Kidney (tissue), 13 donors: ENCODE measurements at regions not wholly inside any gene's neighbourhood (a gene's known extent, or its start where the extent isn't known, plus 50 kb on each side); places are given as distances from the start of the nearest gene placed in this dataset.

Experiments
- DNase-seq, 5 donors: peaks; one replicate each; pipeline ENCODE4 v3.0.0-alpha.2; 2013 to 2020
- FAIRE-seq: peaks from 2 replicates; lab custom pipeline; 2012; peaks lifted over from hg19 to GRCh38; lab: Jason Lieb, UNC
- H3K27ac ChIP-seq, 2 donors: one replicate each; pipeline ENCODE4 v1.7.0; 2013; ENCODE audit warnings: low read depth in 2 of 2, low read length in 2 of 2, inconsistent platforms in 1 of 2
- H3K27me3 ChIP-seq: one replicate; pipeline ENCODE4 v1.7.1; 2013; ENCODE audit warnings: low read length, inconsistent platforms; ENCODE audit not compliant: control insufficient read depth, insufficient read depth
- H3K36me3 ChIP-seq, 3 donors: one replicate each; pipeline versions ENCODE4 v1.7.0 to v1.7.1; 2013; ENCODE audit warnings: low read length in 3 of 3, control low read depth in 1 of 3, inconsistent platforms in 1 of 3; ENCODE audit not compliant: insufficient read depth in 3 of 3, control insufficient read depth in 2 of 3
- H3K4me1 ChIP-seq, 3 donors: one replicate each; pipeline versions ENCODE4 v1.7.0 to v1.7.1; 2013; ENCODE audit warnings: low read length in 3 of 3, inconsistent platforms in 1 of 3, low read depth in 1 of 3; ENCODE audit not compliant: control insufficient read depth in 2 of 3, insufficient read depth in 2 of 3
- H3K4me3 ChIP-seq, 3 donors: one replicate each; pipeline versions ENCODE4 v1.7.0 to v1.8.1; 2013; ENCODE audit warnings: low read length in 3 of 3, control low read depth in 1 of 3, inconsistent platforms in 1 of 3
- H3K9ac ChIP-seq, 3 donors: one replicate each; pipeline versions ENCODE4 v1.7.0 to v1.7.1; 2013; ENCODE audit warnings: low read length in 3 of 3, control low read depth in 1 of 3, inconsistent platforms in 1 of 3
- H3K9me3 ChIP-seq, 3 donors: one replicate each; pipeline versions ENCODE4 v1.7.0 to v1.7.1; 2013; ENCODE audit warnings: low read length in 3 of 3, control low read depth in 1 of 3, inconsistent platforms in 1 of 3; ENCODE audit not compliant: control insufficient read depth in 2 of 3, insufficient read depth in 1 of 3
- intact Hi-C: fragments of 100-400 bp; cut with DNase I; formaldehyde crosslinking; loops from one replicate; pipeline ENCODE4 v1.11.1; 2022
- TF ChIP-seq, protein P1 (sequence below): IDR thresholded peaks from 3 replicates; pipeline ENCODE4 v1.5.1; 2012; ENCODE audit warnings: mild to moderate bottlenecking, moderate library complexity, borderline replicate concordance; ENCODE audit not compliant: insufficient read depth; ENCODE audit errors: extremely low read depth
- donor health status: control.
- donor health status: control.
- donor health status: control.
- donor health status: control.
- donor health status: control.
- donor health status: DM: yes; HTN: yes; CAD: no.
- donor health status: Normal renal cell carcinoma (clear cell type).

DNA sequence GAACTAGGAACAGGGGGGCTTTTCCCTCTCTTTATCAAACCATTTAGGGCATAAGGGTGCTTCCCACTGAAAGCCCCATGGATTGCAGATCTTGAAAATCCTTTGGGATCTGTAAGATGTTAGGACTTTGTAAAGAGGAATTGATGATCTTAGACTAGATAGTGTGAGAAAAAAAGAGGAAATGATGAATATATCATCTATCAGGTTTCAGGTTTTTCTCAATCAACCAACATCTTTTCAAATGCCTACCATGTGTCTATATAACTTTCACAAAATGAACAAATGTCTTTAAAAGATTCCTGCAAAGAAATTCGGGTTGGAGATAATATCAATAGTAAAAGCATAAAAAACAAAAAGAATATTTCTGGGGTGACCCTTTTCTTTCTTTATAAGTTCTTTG, 50.1 kb downstream of the KCNC4 start:
- H3K4me1 ChIP-seq: no peaks in the 10 kb centered on the region
- DNase-seq (no peak), FAIRE-seq (no peak)
- H3K27me3 ChIP-seq: no peaks in the 10 kb centered on the region
- H3K9me3 ChIP-seq: no peaks in the 10 kb centered on the region
- TF ChIP-seq, protein P1, sequence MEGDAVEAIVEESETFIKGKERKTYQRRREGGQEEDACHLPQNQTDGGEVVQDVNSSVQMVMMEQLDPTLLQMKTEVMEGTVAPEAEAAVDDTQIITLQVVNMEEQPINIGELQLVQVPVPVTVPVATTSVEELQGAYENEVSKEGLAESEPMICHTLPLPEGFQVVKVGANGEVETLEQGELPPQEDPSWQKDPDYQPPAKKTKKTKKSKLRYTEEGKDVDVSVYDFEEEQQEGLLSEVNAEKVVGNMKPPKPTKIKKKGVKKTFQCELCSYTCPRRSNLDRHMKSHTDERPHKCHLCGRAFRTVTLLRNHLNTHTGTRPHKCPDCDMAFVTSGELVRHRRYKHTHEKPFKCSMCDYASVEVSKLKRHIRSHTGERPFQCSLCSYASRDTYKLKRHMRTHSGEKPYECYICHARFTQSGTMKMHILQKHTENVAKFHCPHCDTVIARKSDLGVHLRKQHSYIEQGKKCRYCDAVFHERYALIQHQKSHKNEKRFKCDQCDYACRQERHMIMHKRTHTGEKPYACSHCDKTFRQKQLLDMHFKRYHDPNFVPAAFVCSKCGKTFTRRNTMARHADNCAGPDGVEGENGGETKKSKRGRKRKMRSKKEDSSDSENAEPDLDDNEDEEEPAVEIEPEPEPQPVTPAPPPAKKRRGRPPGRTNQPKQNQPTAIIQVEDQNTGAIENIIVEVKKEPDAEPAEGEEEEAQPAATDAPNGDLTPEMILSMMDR: no peak
- no peak overlapping the region for H3K9ac ChIP-seq
- no peak overlapping the region for H3K4me3 ChIP-seq
- no peak overlapping the region for H3K27ac ChIP-seq
- no peaks in the 10 kb centered on the region for H3K36me3 ChIP-seq
- intact Hi-C loops: no loop called here

DNA sequence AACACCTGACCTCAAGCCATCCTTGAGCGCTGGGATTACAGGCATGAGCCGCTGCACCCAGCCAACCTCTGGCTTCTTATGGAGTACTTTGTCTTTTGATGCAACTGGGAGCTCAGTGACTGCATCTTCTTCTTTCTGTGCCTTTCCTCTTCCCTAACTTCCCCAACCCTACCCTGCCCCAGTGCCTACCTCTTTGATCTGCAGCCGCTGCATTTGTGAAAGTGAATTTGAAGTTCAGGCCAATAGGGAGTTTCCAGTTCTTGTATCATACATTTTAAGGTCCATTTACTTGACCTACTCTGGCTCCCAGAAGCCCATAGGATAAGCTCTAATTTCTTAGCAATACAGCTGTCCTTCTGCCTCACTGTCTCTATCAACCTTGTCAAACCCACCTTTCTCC, 52.2 kb downstream of the KCNC4 start:
- TF ChIP-seq, protein P1: no peak
- no peak overlapping the region for H3K4me3 ChIP-seq
- no peaks in the 10 kb centered on the region for H3K36me3 ChIP-seq
- H3K9ac ChIP-seq: no peak overlapping the region
- no peaks in the 10 kb centered on the region for H3K9me3 ChIP-seq
- H3K27me3 ChIP-seq: no peaks in the 10 kb centered on the region
- no peaks in the 10 kb centered on the region for H3K4me1 ChIP-seq
- no peak for FAIRE-seq
- no peak overlapping the region for H3K27ac ChIP-seq
- DNase-seq: no peak
- intact Hi-C loops: no loop called here

GRCh38 chr1:110262846-110263631, 52.9 kb downstream of the KCNC4 start:
- no peaks in the 10 kb centered on the region for H3K27me3 ChIP-seq
- FAIRE-seq (no peak), DNase-seq (peak in 1 of 5 donors; percentile 30)
- intact Hi-C loops: no loop called here
- no peaks in the 10 kb centered on the region for H3K36me3 ChIP-seq
- H3K27ac ChIP-seq: peak overlapping the region in 1 of 2 donors; percentile 10
- H3K9ac ChIP-seq: no peak overlapping the region
- no peaks in the 10 kb centered on the region for H3K9me3 ChIP-seq
- H3K4me3 ChIP-seq: no peak overlapping the region
- TF ChIP-seq, protein P1: no peak
- H3K4me1 ChIP-seq: no peaks in the 10 kb centered on the region
